GM23248 (cell line): ENCODE measurements at regions not wholly inside any gene's neighbourhood (a gene's known extent, or its start where the extent isn't known, plus 50 kb on each side); places are given as distances from the start of the nearest gene placed in this dataset.

Source experiments
- DNase-seq: peaks from one replicate; pipeline ENCODE4 v3.0.0-alpha.2; 2015
- H2AFZ ChIP-seq: fragments of 200-600 bp; sonication (generic); 2 replicates; pipeline ENCODE4 v1.6.1; 2016; ENCODE audit warnings: antibody characterized with exemption
- H3F3A ChIP-seq: fragments of 200-600 bp; sonication (generic); 2 replicates; pipeline ENCODE4 v1.6.1; 2016; ENCODE audit warnings: mild to moderate bottlenecking, antibody characterized with exemption, mixed run types; ENCODE audit not compliant: insufficient read depth
- H3K27ac ChIP-seq: fragments of 200-600 bp; sonication (generic); 2 replicates; pipeline ENCODE4 v1.5.1; 2016; ENCODE audit warnings: mild to moderate bottlenecking
- H3K27me3 ChIP-seq: fragments of 200-600 bp; sonication (generic); replicated peaks from 2 replicates; pipeline ENCODE4 v1.6.1; 2016; ENCODE audit warnings: mild to moderate bottlenecking; ENCODE audit not compliant: insufficient read depth
- H3K36me3 ChIP-seq: fragments of 200-600 bp; sonication (generic); 2 replicates; pipeline ENCODE4 v1.6.1; 2016; ENCODE audit warnings: low read depth, mild to moderate bottlenecking
- H3K4me1 ChIP-seq: fragments of 200-600 bp; sonication (generic); 2 replicates; pipeline ENCODE4 v1.6.1; 2016; ENCODE audit warnings: mild to moderate bottlenecking; ENCODE audit not compliant: insufficient read depth
- H3K4me2 ChIP-seq: fragments of 200-600 bp; sonication (generic); one replicate; pipeline ENCODE4 v1.6.1; 2016; ENCODE audit warnings: mild to moderate bottlenecking; ENCODE audit not compliant: unreplicated experiment
- H3K4me3 ChIP-seq: fragments of 200-600 bp; sonication (generic); 2 replicates; pipeline ENCODE4 v1.5.1; 2016; ENCODE audit warnings: mild to moderate bottlenecking
- H3K79me2 ChIP-seq: fragments of 200-600 bp; sonication (generic); 2 replicates; pipeline ENCODE4 v1.6.1; 2016; ENCODE audit warnings: mild to moderate bottlenecking; ENCODE audit not compliant: insufficient read depth
- H3K9ac ChIP-seq: fragments of 200-600 bp; sonication (generic); 2 replicates; pipeline ENCODE4 v1.6.1; 2016; ENCODE audit warnings: mild to moderate bottlenecking
- H3K9me2 ChIP-seq: fragments of 200-600 bp; sonication (generic); 2 replicates; pipeline ENCODE4 v1.6.1; 2016; ENCODE audit warnings: mixed run types, mild to moderate bottlenecking, moderate library complexity; ENCODE audit not compliant: insufficient read depth
- H3K9me3 ChIP-seq: fragments of 200-600 bp; sonication (generic); one replicate; pipeline ENCODE4 v1.6.1; 2017; ENCODE audit warnings: low read depth
- H4K20me1 ChIP-seq: fragments of 200-600 bp; sonication (generic); 2 replicates; pipeline ENCODE4 v1.6.0; 2016; ENCODE audit not compliant: insufficient read depth
- EZH2 ChIP-seq: fragments of 200-600 bp; sonication (generic); IDR thresholded peaks from 2 replicates; pipeline ENCODE4 v1.6.1; 2018; ENCODE audit warnings: antibody characterized with exemption, mild to moderate bottlenecking; ENCODE audit not compliant: insufficient read depth, poor library complexity, severe bottlenecking
- EZH2phosphoT487 ChIP-seq: fragments of 200-600 bp; sonication (generic); IDR thresholded peaks from 2 replicates; pipeline ENCODE4 v1.6.1; 2018; ENCODE audit warnings: antibody characterized with exemption, moderate library complexity, mild to moderate bottlenecking, low read depth; ENCODE audit not compliant: insufficient read depth
- whole genome bisulfite sequencing, 2 experiments: methylation state at CpG; one replicate each; pipeline ENCODE4 v1.1.6; 2015 to 2017; ENCODE audit warnings: low lambda C conversion rate in 2 of 2, low coverage in 1 of 2; ENCODE audit errors: missing lambda C conversion rate in 2 of 2; 5-methylcytosine and 5-hydroxymethylcytosine counted together
- in situ Hi-C: fragments of 300-500 bp; cut with MboI; formaldehyde crosslinking; loops from 2 replicates; pipeline ENCODE4 v1.15.0; 2020

DNA sequence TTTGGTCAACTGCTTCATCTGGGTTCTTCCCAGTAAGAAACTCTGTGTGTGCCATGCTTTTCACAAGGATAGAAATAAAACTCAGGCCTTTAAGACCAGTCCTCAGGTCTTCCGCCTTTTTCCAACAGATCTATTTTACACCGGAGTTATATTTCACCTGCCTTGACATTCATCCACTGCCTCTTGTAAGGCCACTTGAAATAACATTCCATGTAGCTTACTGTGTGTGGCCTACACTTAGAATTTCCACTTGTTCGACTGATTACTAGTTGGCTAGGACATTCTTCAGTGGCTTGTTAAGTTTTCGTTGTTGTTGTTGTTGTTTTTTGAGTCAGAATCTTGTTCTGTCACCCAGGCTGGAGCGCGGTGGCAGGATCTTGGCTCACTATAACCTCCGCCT lies 92.8 kb upstream of the UNC5C start:
- H3K4me1 ChIP-seq = no peaks in the 10 kb centered on the region

DNA sequence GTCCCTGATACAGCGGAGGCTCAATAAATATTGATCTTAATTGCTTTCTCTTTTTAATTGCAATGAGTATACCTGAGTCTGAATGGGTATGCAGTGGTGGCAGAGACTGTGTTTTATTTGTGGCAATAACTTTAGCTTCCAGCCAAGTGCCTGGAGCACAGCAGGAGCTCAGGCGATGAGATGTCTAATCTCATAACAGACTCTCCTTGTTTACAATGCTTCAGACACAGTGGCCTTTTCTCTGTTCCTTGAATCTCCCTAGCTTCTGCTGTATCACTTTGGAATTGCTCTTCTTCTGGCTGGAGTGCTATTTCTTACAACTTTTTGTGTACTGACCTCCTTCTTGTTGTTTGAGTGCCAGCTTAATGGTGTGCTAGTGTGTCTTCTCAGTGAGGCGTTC lies 91.5 kb upstream of the UNC5C start:
- WGBS, 2 experiments = 18 to 20% methylated on average over 3 of the region's 3 CpGs
- H2AFZ ChIP-seq = no peak overlapping the region
- in situ Hi-C loops = no loop called here

More for the DNA sequence above, 92.8 kb upstream of the UNC5C start:
- in situ Hi-C loops = no loop called here
- Histone ChIP-seq H3K79me2 (no peaks in the 10 kb centered on the region), H3K9me3 (no peaks in the 10 kb centered on the region), H4K20me1 (no peaks in the 10 kb centered on the region), H2AFZ (no peak overlapping the region), H3K9me2 (no peaks in the 10 kb centered on the region), H3F3A (no peaks in the 10 kb centered on the region), H3K36me3 (no peaks in the 10 kb centered on the region), H3K27me3 (no peaks in the 10 kb centered on the region), H3K4me2 (no peak overlapping the region), H3K4me3 (no peak overlapping the region), H3K27ac (no peak overlapping the region), H3K9ac (no peak overlapping the region)
- WGBS, 2 experiments = 41 to 53% methylated on average over 7 of the region's 7 CpGs
- no peak for DNase-seq
- TF ChIP-seq EZH2phosphoT487 = no peak
- TF ChIP-seq EZH2 = no peak

DNA sequence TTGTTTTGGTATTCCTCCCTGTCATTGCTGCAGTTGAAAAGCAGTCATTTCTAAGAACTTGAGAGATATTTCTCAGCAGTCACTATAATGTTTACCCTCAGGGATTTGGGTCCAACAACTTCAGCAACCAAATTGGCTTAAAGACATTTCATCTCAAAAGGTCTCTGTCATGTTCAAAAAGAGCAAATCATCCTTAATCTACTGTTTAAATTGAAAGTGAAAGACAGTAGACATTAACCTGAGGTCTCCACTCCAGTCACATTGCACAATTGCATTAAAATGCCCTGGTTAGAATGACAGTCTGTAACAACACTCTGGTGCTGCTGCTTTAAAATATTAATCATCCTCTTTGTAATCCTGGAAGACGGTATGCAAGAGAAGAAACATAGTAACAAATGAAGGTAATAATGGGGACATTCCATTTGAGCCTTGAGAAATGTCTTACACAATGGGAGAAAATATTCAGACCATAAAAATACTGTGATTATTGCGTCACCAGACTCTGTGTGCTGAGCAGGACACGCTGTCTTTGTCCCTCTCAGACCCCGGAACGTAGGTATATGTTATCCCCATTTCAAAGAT lies 90.2 kb upstream of the UNC5C start:
- H4K20me1 ChIP-seq = no peaks in the 10 kb centered on the region
- in situ Hi-C loops = no loop called here
- no peak overlapping the region for H3K4me2 ChIP-seq
- H3K36me3 ChIP-seq = no peaks in the 10 kb centered on the region
- H3K27ac ChIP-seq = no peak overlapping the region
- no peak overlapping the region for H2AFZ ChIP-seq
- no peaks in the 10 kb centered on the region for H3K9me3 ChIP-seq
- no peaks in the 10 kb centered on the region for H3K9me2 ChIP-seq
- H3F3A ChIP-seq = no peaks in the 10 kb centered on the region
- H3K4me1 ChIP-seq = no peaks in the 10 kb centered on the region
- 22 to 32% methylated on average over 5 of the region's 5 CpGs for WGBS, 2 experiments
- no peak overlapping the region for H3K9ac ChIP-seq
- DNase-seq = no peak
- TF ChIP-seq EZH2 (no peak), EZH2phosphoT487 (no peak)
- no peaks in the 10 kb centered on the region for H3K27me3 ChIP-seq
- H3K79me2 ChIP-seq = no peaks in the 10 kb centered on the region
- no peak overlapping the region for H3K4me3 ChIP-seq

More for the DNA sequence above, 91.5 kb upstream of the UNC5C start:
- Histone ChIP-seq H3K4me1 (no peaks in the 10 kb centered on the region), H3F3A (no peaks in the 10 kb centered on the region), H3K36me3 (no peaks in the 10 kb centered on the region), H3K9me3 (no peaks in the 10 kb centered on the region), H3K9ac (no peak overlapping the region), H3K9me2 (no peaks in the 10 kb centered on the region), H3K4me3 (no peak overlapping the region), H4K20me1 (no peaks in the 10 kb centered on the region), H3K79me2 (no peaks in the 10 kb centered on the region), H3K27me3 (no peaks in the 10 kb centered on the region), H3K4me2 (no peak overlapping the region), H3K27ac (no peak overlapping the region)
- TF ChIP-seq EZH2phosphoT487 = no peak
- TF ChIP-seq EZH2 = no peak
- DNase-seq = no peak

DNA sequence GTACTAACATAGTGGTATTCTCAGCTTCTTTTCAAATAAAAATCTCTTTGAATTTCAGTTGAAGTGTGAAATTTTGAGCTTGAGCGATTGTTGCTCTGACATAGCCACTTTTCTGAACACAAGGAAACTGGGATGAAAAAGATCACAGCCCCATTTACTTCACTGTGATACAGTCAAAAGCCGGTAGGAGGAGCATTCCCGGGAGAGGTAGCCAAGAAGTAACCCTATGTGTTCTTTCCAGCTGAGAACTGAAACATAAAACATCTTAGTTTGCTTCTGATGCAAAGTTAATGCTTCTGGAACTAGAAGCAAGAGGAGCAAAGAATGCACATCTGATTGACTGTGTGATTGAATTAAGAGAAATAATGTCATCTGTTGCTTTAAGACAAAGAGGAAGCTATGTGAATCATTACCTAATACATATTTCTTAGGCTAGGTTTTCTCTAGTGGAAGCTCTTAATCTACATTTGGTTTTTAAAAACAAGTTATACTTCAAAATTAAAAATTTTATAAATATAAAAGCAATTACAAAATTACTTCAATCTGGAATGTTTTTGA lies 88.3 kb upstream of the UNC5C start:
- no peak overlapping the region for H3K27ac ChIP-seq
- H3K4me3 ChIP-seq = no peak overlapping the region
- H3K9me2 ChIP-seq = no peaks in the 10 kb centered on the region
- WGBS, 2 experiments = 6 to 9% methylated on average over 3 of the region's 3 CpGs
- H3K4me1 ChIP-seq = no peaks in the 10 kb centered on the region
- DNase-seq = no peak
- H3K36me3 ChIP-seq = no peaks in the 10 kb centered on the region
- in situ Hi-C loops = no loop called here
- H3K9me3 ChIP-seq = no peaks in the 10 kb centered on the region
- H3K79me2 ChIP-seq = no peaks in the 10 kb centered on the region
- no peaks in the 10 kb centered on the region for H3K27me3 ChIP-seq
- no peak overlapping the region for H3K4me2 ChIP-seq
- H2AFZ ChIP-seq = no peak overlapping the region
- H3K9ac ChIP-seq = no peak overlapping the region
- H4K20me1 ChIP-seq = no peaks in the 10 kb centered on the region
- H3F3A ChIP-seq = no peaks in the 10 kb centered on the region
- no peak for TF ChIP-seq EZH2
- TF ChIP-seq EZH2phosphoT487 = no peak
